CD14-positive monocyte (primary cell): ENCODE measurements at regions not wholly inside any gene's neighbourhood (a gene's known extent, or its start where the extent isn't known, plus 50 kb on each side); places are given as distances from the start of the nearest gene placed in this dataset.

ENCODE experiments used
- DNase-seq, 3 donors: peaks; one replicate each; pipeline ENCODE4 v3.0.0-alpha.2; 2011 to 2022
- H2AFZ ChIP-seq: 2 replicates; pipeline ENCODE4 v1.6.0; 2012; ENCODE audit warnings: mild to moderate bottlenecking, low read depth, low read length, inconsistent platforms; ENCODE audit not compliant: insufficient read depth, poor library complexity, severe bottlenecking
- H3K27ac ChIP-seq, 2 donors: 1 replicate in 1 of 2; 2 replicates in 1 of 2; pipeline ENCODE4 v1.5.1; 2012 to 2013; ENCODE audit warnings: low read length in 2 of 2, control low read depth in 1 of 2, inconsistent platforms in 1 of 2, low read depth in 1 of 2, mild to moderate bottlenecking in 1 of 2
- H3K27me3 ChIP-seq, 2 donors: one replicate each; pipeline versions ENCODE4 v1.6.0 to v1.6.1; 2011 to 2013; ENCODE audit warnings: low read length in 2 of 2; ENCODE audit not compliant: control insufficient read depth in 2 of 2, insufficient read depth in 2 of 2
- H3K36me3 ChIP-seq, 2 donors: replicated peaks in 1 of 2; 1 replicate in 1 of 2; 2 replicates in 1 of 2; pipeline versions ENCODE4 v1.5.1 to v1.6.1; 2012 to 2013; ENCODE audit warnings: low read length in 2 of 2, control low read depth in 1 of 2, inconsistent platforms in 1 of 2, mild to moderate bottlenecking in 1 of 2; ENCODE audit not compliant: insufficient read depth in 2 of 2, control insufficient read depth in 1 of 2
- H3K4me1 ChIP-seq, 2 donors: 1 replicate in 1 of 2; 2 replicates in 1 of 2; pipeline versions ENCODE4 v1.5.1 to v1.6.1; 2012 to 2013; ENCODE audit warnings: low read length in 2 of 2, control low read depth in 1 of 2, inconsistent platforms in 1 of 2, mild to moderate bottlenecking in 1 of 2, moderate library complexity in 1 of 2; ENCODE audit not compliant: insufficient read depth in 2 of 2, control insufficient read depth in 1 of 2
- H3K4me2 ChIP-seq: replicated peaks from 2 replicates; pipeline ENCODE3; 2012; ENCODE audit warnings: low read length, moderate library complexity, mild to moderate bottlenecking; ENCODE audit not compliant: poor library complexity, severe bottlenecking; ENCODE audit errors: extremely low read depth
- H3K4me3 ChIP-seq, 3 experiments: fragments of 200-600 bp in 1 of 3; sonication (generic) in 1 of 3; replicated peaks in 1 of 3; 1 replicate in 2 of 3; 2 replicates in 1 of 3; pipeline ENCODE4 v1.5.1; 2011 to 2013; ENCODE audit warnings: low read length in 3 of 3, mild to moderate bottlenecking in 3 of 3, control low read depth in 2 of 3, low read depth in 2 of 3, inconsistent platforms in 1 of 3, moderate library complexity in 1 of 3
- H3K79me2 ChIP-seq: 2 replicates; pipeline ENCODE4 v1.6.0; 2012; ENCODE audit warnings: mild to moderate bottlenecking, control low read depth, inconsistent platforms, low read length, moderate library complexity; ENCODE audit not compliant: insufficient read depth
- H3K9ac ChIP-seq: 2 replicates; pipeline ENCODE4 v1.6.0; 2017; ENCODE audit warnings: low read length, mild to moderate bottlenecking; ENCODE audit not compliant: insufficient read depth, poor library complexity, severe bottlenecking
- H3K9me3 ChIP-seq, 2 donors: replicated peaks in 1 of 2; 1 replicate in 1 of 2; 2 replicates in 1 of 2; pipeline versions ENCODE4 v1.5.1 to v1.6.1; 2012 to 2013; ENCODE audit warnings: low read length in 2 of 2, control low read depth in 1 of 2; ENCODE audit not compliant: control insufficient read depth in 1 of 2, insufficient read depth in 1 of 2
- H4K20me1 ChIP-seq: 2 replicates; pipeline ENCODE4 v1.6.0; 2012; ENCODE audit warnings: mild to moderate bottlenecking, low read length, control low read depth, moderate library complexity; ENCODE audit not compliant: insufficient read depth
- H3K27ac Mint-ChIP-seq, 7 donors: one replicate each; pipeline ENCODE4 v1.8.0; 2020; ENCODE audit warnings: mild to moderate bottlenecking in 7 of 7, mixed read lengths in 7 of 7, moderate library complexity in 6 of 7, inconsistent platforms in 2 of 7
- H3K27me3 Mint-ChIP-seq, 3 donors: one replicate each; pipeline ENCODE4 v1.8.0; 2021 to 2022; ENCODE audit warnings: low read depth in 3 of 3, mild to moderate bottlenecking in 3 of 3, mixed read lengths in 3 of 3, moderate library complexity in 3 of 3, inconsistent platforms in 1 of 3
- H3K36me3 Mint-ChIP-seq, 2 donors: one replicate each; pipeline ENCODE4 v1.8.0; 2020; ENCODE audit warnings: mixed read lengths in 2 of 2, inconsistent platforms in 1 of 2, mild to moderate bottlenecking in 1 of 2
- H3K4me1 Mint-ChIP-seq: one replicate; pipeline ENCODE4 v1.8.0; 2020; ENCODE audit warnings: mild to moderate bottlenecking, mixed read lengths
- H3K4me3 Mint-ChIP-seq, 2 donors: one replicate each; pipeline ENCODE4 v1.8.0; 2020; ENCODE audit warnings: mild to moderate bottlenecking in 2 of 2, mixed read lengths in 2 of 2, moderate library complexity in 1 of 2
- H3K9me3 Mint-ChIP-seq, 7 donors: one replicate each; pipeline ENCODE4 v1.8.0; 2020 to 2022; ENCODE audit warnings: mixed read lengths in 7 of 7, mild to moderate bottlenecking in 6 of 7, moderate library complexity in 6 of 7, inconsistent platforms in 2 of 7
- WGBS: methylation state at CpG from one replicate; pipeline ENCODE4 v1.1.5; 2013; ENCODE audit warnings: missing lambda C conversion rate; ENCODE audit not compliant: insufficient coverage; 5-methylcytosine and 5-hydroxymethylcytosine counted together
- intact Hi-C, 2 donors: fragments of 100-400 bp; cut with micrococcal nuclease; formaldehyde crosslinking; loops; one replicate each; pipeline versions ENCODE4 v1.15.0 to v1.15.1; 2023
- TF ChIP-seq, protein P1 (sequence below): fragments of 200-600 bp; IDR thresholded peaks from one replicate; pipeline ENCODE4 v1.8.0; 2022; ENCODE audit warnings: antibody characterized with exemption, mild to moderate bottlenecking

DNA sequence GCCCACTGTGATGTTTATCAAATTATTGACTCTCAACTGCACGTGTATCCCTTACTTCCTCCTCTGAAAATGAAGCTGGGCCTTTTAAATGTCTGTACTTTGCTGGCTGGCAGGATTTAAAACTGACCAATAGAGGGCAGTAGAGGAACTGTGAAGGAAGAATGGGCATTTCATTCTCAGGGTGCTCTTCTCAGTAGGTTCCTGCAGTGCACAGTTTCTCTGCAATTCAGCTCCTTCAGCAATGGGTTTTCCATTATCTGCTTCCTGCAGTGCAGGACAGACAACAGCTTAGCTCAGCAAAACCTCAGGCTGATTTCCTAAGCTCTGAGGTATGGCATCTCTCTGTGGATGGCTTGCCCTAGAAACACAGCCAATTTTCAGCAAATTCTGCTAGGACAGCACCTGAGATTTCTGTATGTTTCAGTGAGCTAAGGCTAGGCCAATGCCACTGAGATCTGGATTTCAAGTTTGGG lies 298.4 kb upstream of the PRDM9 start:
- Histone ChIP-seq H3K4me2 (no peak overlapping the region), H3K4me3 (no peak overlapping the region), H3K27ac (no peak overlapping the region), H3K27me3 (no peaks in the 10 kb centered on the region), H3K79me2 (no peaks in the 10 kb centered on the region), H3K9ac (no peak overlapping the region), H4K20me1 (no peaks in the 10 kb centered on the region), H2AFZ (no peak overlapping the region), H3K4me1 (no peaks in the 10 kb centered on the region), H3K36me3 (no peaks in the 10 kb centered on the region), H3K9me3 (no peaks in the 10 kb centered on the region)
- Mint-ChIP-seq H3K27me3 (no peaks in the 10 kb centered on the region), H3K4me1 (no peaks in the 10 kb centered on the region), H3K36me3 (no peaks in the 10 kb centered on the region), H3K27ac (no peak overlapping the region), H3K4me3 (no peak overlapping the region), H3K9me3 (no peaks in the 10 kb centered on the region)
- intact Hi-C loops: no loop called here
- DNase-seq: peak in 1 of 3 donors; percentile 4
- TF ChIP-seq, protein P1, sequence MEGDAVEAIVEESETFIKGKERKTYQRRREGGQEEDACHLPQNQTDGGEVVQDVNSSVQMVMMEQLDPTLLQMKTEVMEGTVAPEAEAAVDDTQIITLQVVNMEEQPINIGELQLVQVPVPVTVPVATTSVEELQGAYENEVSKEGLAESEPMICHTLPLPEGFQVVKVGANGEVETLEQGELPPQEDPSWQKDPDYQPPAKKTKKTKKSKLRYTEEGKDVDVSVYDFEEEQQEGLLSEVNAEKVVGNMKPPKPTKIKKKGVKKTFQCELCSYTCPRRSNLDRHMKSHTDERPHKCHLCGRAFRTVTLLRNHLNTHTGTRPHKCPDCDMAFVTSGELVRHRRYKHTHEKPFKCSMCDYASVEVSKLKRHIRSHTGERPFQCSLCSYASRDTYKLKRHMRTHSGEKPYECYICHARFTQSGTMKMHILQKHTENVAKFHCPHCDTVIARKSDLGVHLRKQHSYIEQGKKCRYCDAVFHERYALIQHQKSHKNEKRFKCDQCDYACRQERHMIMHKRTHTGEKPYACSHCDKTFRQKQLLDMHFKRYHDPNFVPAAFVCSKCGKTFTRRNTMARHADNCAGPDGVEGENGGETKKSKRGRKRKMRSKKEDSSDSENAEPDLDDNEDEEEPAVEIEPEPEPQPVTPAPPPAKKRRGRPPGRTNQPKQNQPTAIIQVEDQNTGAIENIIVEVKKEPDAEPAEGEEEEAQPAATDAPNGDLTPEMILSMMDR: peak; percentile 25
- no CpG with 5 or more reads among the region's 1 CpG for WGBS

GRCh38 chr5:23204111-23204510 lies 303.3 kb upstream of the PRDM9 start:
- TF ChIP-seq, protein P1: no peak
- H3K27me3 ChIP-seq: no peaks in the 10 kb centered on the region
- no peak overlapping the region for H3K4me3 ChIP-seq
- no peaks in the 10 kb centered on the region for H3K79me2 ChIP-seq
- no peak overlapping the region for H3K4me2 ChIP-seq
- Mint-ChIP-seq H3K4me1 (no peaks in the 10 kb centered on the region), H3K36me3 (no peaks in the 10 kb centered on the region), H3K4me3 (no peak overlapping the region), H3K9me3 (peaks cover 0 to 4% (median 0%) of the 10 kb centered on the region in 7 donors), H3K27me3 (peaks cover 0 to under 1% (median 0%) of the 10 kb centered on the region in 3 donors), H3K27ac (no peak overlapping the region)
- no peaks in the 10 kb centered on the region for H3K36me3 ChIP-seq
- no peak overlapping the region for H3K9ac ChIP-seq
- no peaks in the 10 kb centered on the region for H4K20me1 ChIP-seq
- intact Hi-C loops: no loop called here
- H2AFZ ChIP-seq: no peak overlapping the region
- DNase-seq: no peak
- H3K9me3 ChIP-seq: no peaks in the 10 kb centered on the region
- H3K4me1 ChIP-seq: no peaks in the 10 kb centered on the region
- H3K27ac ChIP-seq: no peak overlapping the region
